ENCODE measurements at regions not wholly inside any gene's neighbourhood (a gene's known extent, or its start where the extent isn't known, plus 50 kb on each side); places are given as distances from the start of the nearest gene placed in this dataset.

DNA sequence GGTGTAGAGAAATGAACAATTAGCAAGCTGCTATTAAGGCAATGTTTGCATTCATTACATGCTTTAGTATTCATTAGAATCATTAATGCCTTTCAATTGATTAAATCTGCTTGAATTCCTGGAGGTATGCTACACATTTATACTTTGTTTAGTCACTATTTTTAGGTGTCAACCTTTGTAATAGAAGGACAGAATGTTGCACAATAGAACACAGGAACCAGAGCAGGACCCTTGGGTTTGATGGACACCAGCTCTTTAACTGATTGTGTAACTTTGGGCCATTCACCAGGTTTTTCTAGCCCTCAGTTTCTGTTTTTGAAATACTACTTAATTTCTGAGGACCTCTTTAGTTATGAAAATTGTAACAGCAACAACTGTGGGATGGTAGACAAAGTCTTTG is 317.6 kb upstream of the UMPS start:
- intact Hi-C loops (cut with DNase I; ENCODE audit: low total_unique reads) = no loop called here
- TF ChIP-seq CTCF (IDR thresholded peaks at IDR 0.05) = no peak
- no peak for TF ChIP-seq POLR2A (IDR thresholded peaks at IDR 0.05)
- no peak overlapping the region for H3K4me3 ChIP-seq (ENCODE audit: low read depth, poor library complexity, severe bottlenecking)
- DNase-seq (ENCODE audit: low spot score in 2 of 2) = no peak

DNA sequence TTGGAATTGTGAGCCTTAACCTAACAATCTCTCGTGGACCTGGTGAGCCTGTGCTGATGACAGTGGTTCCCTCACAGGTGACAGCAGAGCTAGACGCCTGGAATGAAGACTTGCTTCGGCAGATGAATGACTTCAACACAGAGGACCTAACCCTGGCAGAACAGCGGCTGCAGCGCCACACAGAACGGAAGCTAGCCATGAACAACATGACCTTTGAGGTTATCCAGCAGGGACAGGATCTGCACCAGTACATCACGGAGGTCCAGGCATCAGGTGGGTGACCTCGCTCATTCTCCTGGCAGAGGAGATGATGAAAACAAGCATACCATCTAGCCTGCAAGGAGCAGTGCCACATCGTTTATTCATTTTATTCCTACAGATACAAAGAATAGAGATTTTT is 316.9 kb upstream of the UMPS start:
- WGBS, 2 donors = 92 to 95% methylated on average over 9 of the region's 9 CpGs
- intact Hi-C loops (cut with DNase I; ENCODE audit: low total_unique reads) = no loop called here
- H3K4me3 ChIP-seq (ENCODE audit: low read depth, poor library complexity, severe bottlenecking) = no peak overlapping the region
- DNase-seq (ENCODE audit: low spot score in 2 of 2) = no peak
- no peak for TF ChIP-seq POLR2A (IDR thresholded peaks at IDR 0.05)
- TF ChIP-seq CTCF (IDR thresholded peaks at IDR 0.05) = no peak

GRCh38 chr3:124413989-124414598 is 316.2 kb upstream of the UMPS start:
- no peak overlapping the region for H3K4me3 ChIP-seq (ENCODE audit: low read depth, poor library complexity, severe bottlenecking)
- DNase-seq (ENCODE audit: low spot score in 2 of 2) = no peak
- intact Hi-C loops (cut with DNase I; ENCODE audit: low total_unique reads) = no loop called here
- TF ChIP-seq POLR2A (IDR thresholded peaks at IDR 0.05) = no peak
- 82 to 87% methylated on average over 7 of the region's 7 CpGs for WGBS, 2 donors

DNA sequence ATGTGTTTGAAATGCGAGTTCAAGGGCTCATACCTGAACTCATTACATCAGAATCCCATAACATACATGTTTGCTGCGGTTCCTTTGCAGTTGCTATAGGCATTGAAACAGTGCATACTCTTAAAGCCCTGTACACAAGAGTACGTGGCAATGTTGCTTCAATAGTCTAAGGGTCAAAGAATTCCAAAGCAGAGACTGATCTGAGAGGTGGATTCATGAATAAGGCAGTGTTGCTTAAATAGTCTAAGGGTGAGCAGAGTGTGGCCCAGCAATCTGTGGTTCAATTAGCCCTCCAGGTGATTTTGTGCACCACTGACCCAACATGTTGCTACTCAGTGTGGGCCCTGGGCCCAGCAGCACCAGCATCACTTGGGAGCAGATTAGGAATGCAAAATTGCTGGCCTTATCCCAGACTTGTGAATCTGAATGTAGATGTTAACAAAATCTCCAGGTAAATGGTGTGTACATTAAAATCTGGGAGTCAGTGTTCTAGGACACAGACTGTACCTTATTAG is 314.7 kb upstream of the UMPS start:
- TF ChIP-seq POLR2A (IDR thresholded peaks at IDR 0.05) = no peak
- TF ChIP-seq CTCF (IDR thresholded peaks at IDR 0.05) = no peak
- no peak for DNase-seq (ENCODE audit: low spot score in 2 of 2)
- WGBS, 2 donors = 92 to 96% methylated on average over 3 of the region's 3 CpGs
- no peak overlapping the region for H3K4me3 ChIP-seq (ENCODE audit: low read depth, poor library complexity, severe bottlenecking)
- intact Hi-C loops (cut with DNase I; ENCODE audit: low total_unique reads) = no loop called here

DNA sequence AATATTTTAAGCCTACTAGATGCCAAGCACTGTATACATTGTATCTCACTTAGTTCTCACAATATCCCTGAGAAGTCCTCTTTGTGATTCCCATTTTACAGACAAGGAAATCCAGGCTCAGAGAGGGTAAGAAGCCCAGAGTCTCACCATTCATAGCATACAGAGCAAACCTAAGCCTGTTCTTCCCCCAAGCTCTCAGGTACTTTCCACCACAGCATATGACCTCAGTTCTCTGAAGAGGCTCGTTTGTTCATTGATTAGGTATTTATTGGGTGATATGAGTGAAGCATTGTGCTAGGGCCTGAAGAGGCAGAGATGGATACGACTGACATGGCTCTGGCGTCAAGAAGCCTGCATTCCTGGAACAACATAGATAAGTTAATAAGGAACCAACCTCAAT is 310.9 kb upstream of the UMPS start:
- no peak overlapping the region for H3K4me3 ChIP-seq (ENCODE audit: low read depth, poor library complexity, severe bottlenecking)
- no peak for DNase-seq (ENCODE audit: low spot score in 2 of 2)
- TF ChIP-seq POLR2A (IDR thresholded peaks at IDR 0.05) (no peak), CTCF (IDR thresholded peaks at IDR 0.05) (no peak)
- 62 to 79% methylated on average over 3 of the region's 3 CpGs for WGBS, 2 donors
- intact Hi-C loops (cut with DNase I; ENCODE audit: low total_unique reads) = no loop called here

DNA sequence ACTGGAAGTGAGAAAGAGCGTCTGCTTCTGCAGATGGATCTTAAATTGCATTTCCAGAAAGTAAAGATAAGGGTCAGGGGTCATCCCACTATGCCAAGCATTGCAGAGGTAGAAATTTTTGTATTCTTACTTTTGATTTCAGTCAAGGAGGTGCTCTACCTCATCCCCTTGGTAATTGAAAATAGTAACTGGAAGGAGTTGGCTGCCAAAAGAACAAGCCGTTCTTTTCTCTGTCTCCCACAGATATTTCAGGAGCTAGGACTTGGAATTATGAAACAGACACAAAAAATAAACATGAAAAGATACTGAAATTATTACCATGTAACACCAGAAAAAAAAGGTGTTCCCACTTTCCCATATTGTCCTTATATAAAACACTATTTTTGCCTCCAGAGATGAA is 309.9 kb upstream of the UMPS start:
- 87 to 90% methylated on average over 2 of the region's 2 CpGs for WGBS, 2 donors
- TF ChIP-seq POLR2A (IDR thresholded peaks at IDR 0.05) (no peak), CTCF (IDR thresholded peaks at IDR 0.05) (no peak)
- no peak overlapping the region for H3K4me3 ChIP-seq (ENCODE audit: low read depth, poor library complexity, severe bottlenecking)
- intact Hi-C loops (cut with DNase I; ENCODE audit: low total_unique reads) = no loop called here
- no peak for DNase-seq (ENCODE audit: low spot score in 2 of 2)
